ENCODE measurements at regions not wholly inside any gene's neighbourhood (a gene's known extent, or its start where the extent isn't known, plus 50 kb on each side); places are given as distances from the start of the nearest gene placed in this dataset.

GRCh38 chr2:22737144-22737543, 647.8 kb upstream of the KLHL29 start:
- DNase-seq (ENCODE audit: low read depth), result no peak

GRCh38 chr2:22741216-22741615, 643.8 kb upstream of the KLHL29 start:
- no peak for DNase-seq (ENCODE audit: low read depth)

GRCh38 chr2:22748909-22749308, 636.1 kb upstream of the KLHL29 start:
- DNase-seq (ENCODE audit: low read depth), result no peak

- no peak for DNase-seq (ENCODE audit: low read depth)
Observed at GRCh38 chr2:22753476-22753875, 631.5 kb upstream of the KLHL29 start.

- DNase-seq (ENCODE audit: low read depth), result no peak
Observed at GRCh38 chr2:22756276-22757043, 628.5 kb upstream of the KLHL29 start.

- DNase-seq (ENCODE audit: low read depth), result no peak
Observed at GRCh38 chr2:22769497-22769896, 615.5 kb upstream of the KLHL29 start.

- DNase-seq (ENCODE audit: low read depth), result no peak
Observed at GRCh38 chr2:22784566-22784965, 600.4 kb upstream of the KLHL29 start.

- no peak for DNase-seq (ENCODE audit: low read depth)
Observed at GRCh38 chr2:22786817-22787216, 598.2 kb upstream of the KLHL29 start.

- DNase-seq (ENCODE audit: low read depth), result no peak
Observed at GRCh38 chr2:22787745-22788144, 597.2 kb upstream of the KLHL29 start.

GRCh38 chr2:22788749-22789327, 596.1 kb upstream of the KLHL29 start:
- no peak for DNase-seq (ENCODE audit: low read depth)

- no peak for DNase-seq (ENCODE audit: low read depth)
Observed at GRCh38 chr2:22795287-22795866, 589.6 kb upstream of the KLHL29 start.

GRCh38 chr2:22798386-22798785, 586.6 kb upstream of the KLHL29 start:
- no peak for DNase-seq (ENCODE audit: low read depth)

- no peak for DNase-seq (ENCODE audit: low read depth)
Observed at GRCh38 chr2:22800412-22800811, 584.6 kb upstream of the KLHL29 start.

- no peak for DNase-seq (ENCODE audit: low read depth)
Observed at GRCh38 chr2:22801071-22801470, 583.9 kb upstream of the KLHL29 start.

GRCh38 chr2:22801970-22802369, 583.0 kb upstream of the KLHL29 start:
- DNase-seq (ENCODE audit: low read depth), result no peak

- no peak for DNase-seq (ENCODE audit: low read depth)
Observed at GRCh38 chr2:22807872-22808271, 577.1 kb upstream of the KLHL29 start.

- DNase-seq (ENCODE audit: low read depth), result no peak
Observed at GRCh38 chr2:22810602-22811001, 574.4 kb upstream of the KLHL29 start.

- DNase-seq (ENCODE audit: low read depth), result no peak
Observed at GRCh38 chr2:22812065-22812680, 572.8 kb upstream of the KLHL29 start.

- no peak for DNase-seq (ENCODE audit: low read depth)
Observed at GRCh38 chr2:22817197-22817596, 567.8 kb upstream of the KLHL29 start.

- DNase-seq (ENCODE audit: low read depth), result no peak
Observed at GRCh38 chr2:22821458-22821857, 563.5 kb upstream of the KLHL29 start.

- no peak for DNase-seq (ENCODE audit: low read depth)
Observed at GRCh38 chr2:22822835-22823234, 562.1 kb upstream of the KLHL29 start.

GRCh38 chr2:22824618-22825017, 560.4 kb upstream of the KLHL29 start:
- DNase-seq (ENCODE audit: low read depth), result no peak

GRCh38 chr2:22826703-22827102, 558.3 kb upstream of the KLHL29 start:
- DNase-seq (ENCODE audit: low read depth), result no peak
